ENCODE measurements at regions not wholly inside any gene's neighbourhood (a gene's known extent, or its start where the extent isn't known, plus 50 kb on each side); places are given as distances from the start of the nearest gene placed in this dataset.

- DNase-seq (ENCODE audit: low read depth in 2 of 3, low spot score in 2 of 3): no peak
Observed at GRCh38 chr7:68998136-68998535, 600.1 kb upstream of the AUTS2 start.

GRCh38 chr7:69002416-69002815 lies 595.9 kb upstream of the AUTS2 start:
- no peak for DNase-seq (ENCODE audit: low read depth in 2 of 3, low spot score in 2 of 3)

- no peak for DNase-seq (ENCODE audit: low read depth in 2 of 3, low spot score in 2 of 3)
Observed at GRCh38 chr7:69012149-69012548, 586.1 kb upstream of the AUTS2 start.

GRCh38 chr7:69017208-69017607 lies 581.1 kb upstream of the AUTS2 start:
- DNase-seq (ENCODE audit: low read depth in 2 of 3, low spot score in 2 of 3): no peak

GRCh38 chr7:69018200-69018599 lies 580.1 kb upstream of the AUTS2 start:
- DNase-seq (ENCODE audit: low read depth in 2 of 3, low spot score in 2 of 3): no peak

GRCh38 chr7:69019437-69019836 lies 578.8 kb upstream of the AUTS2 start:
- no peak for DNase-seq (ENCODE audit: low read depth in 2 of 3, low spot score in 2 of 3)

- no peak for DNase-seq (ENCODE audit: low read depth in 2 of 3, low spot score in 2 of 3)
Observed at GRCh38 chr7:69020536-69020935, 577.7 kb upstream of the AUTS2 start.

- DNase-seq (ENCODE audit: low read depth in 2 of 3, low spot score in 2 of 3): no peak
Observed at GRCh38 chr7:69025249-69025648, 573.0 kb upstream of the AUTS2 start.

- DNase-seq (ENCODE audit: low read depth in 2 of 3, low spot score in 2 of 3): no peak
Observed at GRCh38 chr7:69032848-69033247, 565.4 kb upstream of the AUTS2 start.

- no peak for DNase-seq (ENCODE audit: low read depth in 2 of 3, low spot score in 2 of 3)
Observed at GRCh38 chr7:69035826-69036225, 562.4 kb upstream of the AUTS2 start.

- DNase-seq (ENCODE audit: low read depth in 2 of 3, low spot score in 2 of 3): no peak
Observed at GRCh38 chr7:69036301-69036700, 562.0 kb upstream of the AUTS2 start.

GRCh38 chr7:69038915-69039314 lies 559.4 kb upstream of the AUTS2 start:
- DNase-seq (ENCODE audit: low read depth in 2 of 3, low spot score in 2 of 3): no peak

- no peak for DNase-seq (ENCODE audit: low read depth in 2 of 3, low spot score in 2 of 3)
Observed at GRCh38 chr7:69042138-69042537, 556.1 kb upstream of the AUTS2 start.

GRCh38 chr7:69047151-69047754 lies 551.0 kb upstream of the AUTS2 start:
- no peak for DNase-seq (ENCODE audit: low read depth in 2 of 3, low spot score in 2 of 3)

- no peak for DNase-seq (ENCODE audit: low read depth in 2 of 3, low spot score in 2 of 3)
Observed at GRCh38 chr7:69049326-69049725, 548.9 kb upstream of the AUTS2 start.

GRCh38 chr7:69052447-69052846 lies 545.8 kb upstream of the AUTS2 start:
- DNase-seq (ENCODE audit: low read depth in 2 of 3, low spot score in 2 of 3): no peak

- DNase-seq (ENCODE audit: low read depth in 2 of 3, low spot score in 2 of 3): no peak
Observed at GRCh38 chr7:69060516-69060915, 537.8 kb upstream of the AUTS2 start.

GRCh38 chr7:69062020-69062765 lies 536.1 kb upstream of the AUTS2 start:
- DNase-seq (ENCODE audit: low read depth in 2 of 3, low spot score in 2 of 3): no peak

- no peak for DNase-seq (ENCODE audit: low read depth in 2 of 3, low spot score in 2 of 3)
Observed at GRCh38 chr7:69067397-69067796, 530.9 kb upstream of the AUTS2 start.

GRCh38 chr7:69070476-69070875 lies 527.8 kb upstream of the AUTS2 start:
- no peak for DNase-seq (ENCODE audit: low read depth in 2 of 3, low spot score in 2 of 3)

- no peak for DNase-seq (ENCODE audit: low read depth in 2 of 3, low spot score in 2 of 3)
Observed at GRCh38 chr7:69076566-69076965, 521.7 kb upstream of the AUTS2 start.

- DNase-seq (ENCODE audit: low read depth in 2 of 3, low spot score in 2 of 3): no peak
Observed at GRCh38 chr7:69078997-69079769, 519.1 kb upstream of the AUTS2 start.

Measured in activated CD8-positive, alpha-beta memory T cell treated with anti-CD3 and anti-CD28 coated beads for 48 hours (primary cell).